ENCODE measurements at regions not wholly inside any gene's neighbourhood (a gene's known extent, or its start where the extent isn't known, plus 50 kb on each side); places are given as distances from the start of the nearest gene placed in this dataset.

DNA sequence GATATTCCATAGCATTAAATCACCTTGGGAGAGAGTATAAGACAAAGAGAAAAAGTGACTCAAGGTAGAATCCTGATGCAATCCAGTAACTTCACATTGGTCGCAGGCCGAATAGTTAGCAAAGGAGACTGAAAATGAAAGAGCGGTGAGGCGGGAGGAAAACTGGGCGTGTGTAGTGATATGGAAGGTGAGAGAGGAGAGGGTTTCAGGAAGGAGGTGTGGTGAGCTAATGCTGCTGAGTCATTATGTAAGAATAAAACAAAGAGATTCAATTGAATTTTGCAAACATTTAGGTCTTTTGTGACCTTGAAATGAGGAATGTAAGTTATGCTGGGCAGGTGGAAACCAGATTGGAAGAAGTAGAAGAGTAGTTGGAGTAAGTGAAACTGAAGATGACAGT is 235.3 kb downstream of the C3orf38 start:
- no peak for FAIRE-seq
- Histone ChIP-seq H3K4me2 (no peak overlapping the region), H3K4me1 (no peaks in the 10 kb centered on the region), H3K4me3 (no peak overlapping the region), H3K9me3 (no peaks in the 10 kb centered on the region), H3K27ac (no peak overlapping the region)
- WGBS (ENCODE audit: missing lambda C conversion rate) = 23% methylated on average over 5 of the region's 5 CpGs
- TF ChIP-seq ZFP36 (IDR thresholded peaks at IDR 0.05; ENCODE audit: borderline replicate concordance, partially characterized antibody) (no peak), POLR2AphosphoS2 (conservative IDR thresholded peaks at IDR 0.05; ENCODE audit: low read length) (no peak), CEBPB (IDR thresholded peaks at IDR 0.05) (no peak), HOXB13 (CRISPR knock-in tag; IDR thresholded peaks at IDR 0.05; ENCODE audit: low read depth) (no peak), RFX5 (IDR thresholded peaks at IDR 0.05) (no peak), BHLHE40 (IDR thresholded peaks at IDR 0.05; ENCODE audit: low read depth, low read length) (no peak), CBX8 (IDR thresholded peaks at IDR 0.05) (no peak), RCOR1 (IDR thresholded peaks at IDR 0.05; ENCODE audit: low read depth, low read length) (no peak)
- ChIA-PET POLR2A (no interaction called here), CTCF (interaction anchor here (1.2 kb wide), 1 partner anchor 15 kb away, joined by 3 read pairs; no protein-coding TSS in a partner anchor)
- DNase-seq (ENCODE audit: low read depth in 1 of 2, low spot score in 1 of 2) = no peak
- ATAC-seq = no peak

GRCh38 chr3:88398581-88398980 is 248.8 kb downstream of the C3orf38 start:
- H3K4me2 ChIP-seq = no peak overlapping the region
- no peak overlapping the region for H3K27ac ChIP-seq
- no peak for DNase-seq (ENCODE audit: low read depth in 1 of 2, low spot score in 1 of 2)
- no peak for FAIRE-seq
- CTCF ChIA-PET = no interaction called here
- no peaks in the 10 kb centered on the region for H3K4me1 ChIP-seq
- no peak for ATAC-seq
- H3K4me3 ChIP-seq = no peak overlapping the region
- TF ChIP-seq CBX2 (IDR thresholded peaks at IDR 0.05; ENCODE audit: borderline replicate concordance, low read depth) (no peak), HDAC2 (IDR thresholded peaks at IDR 0.05) (no peak), FOXS1 (CRISPR knock-in tag; IDR thresholded peaks at IDR 0.05) (no peak), RNF2 (IDR thresholded peaks at IDR 0.05; ENCODE audit: borderline replicate concordance, low read depth) (no peak), KDM5A (IDR thresholded peaks at IDR 0.05) (no peak), BHLHE40 (IDR thresholded peaks at IDR 0.05; ENCODE audit: low read depth, low read length) (no peak), MAZ (IDR thresholded peaks at IDR 0.05; ENCODE audit: borderline replicate concordance, low read depth, low read length) (no peak), ZC3H11A (IDR thresholded peaks at IDR 0.05) (no peak)
- H3K9me3 ChIP-seq = no peaks in the 10 kb centered on the region
- POLR2A ChIA-PET = no interaction called here

DNA sequence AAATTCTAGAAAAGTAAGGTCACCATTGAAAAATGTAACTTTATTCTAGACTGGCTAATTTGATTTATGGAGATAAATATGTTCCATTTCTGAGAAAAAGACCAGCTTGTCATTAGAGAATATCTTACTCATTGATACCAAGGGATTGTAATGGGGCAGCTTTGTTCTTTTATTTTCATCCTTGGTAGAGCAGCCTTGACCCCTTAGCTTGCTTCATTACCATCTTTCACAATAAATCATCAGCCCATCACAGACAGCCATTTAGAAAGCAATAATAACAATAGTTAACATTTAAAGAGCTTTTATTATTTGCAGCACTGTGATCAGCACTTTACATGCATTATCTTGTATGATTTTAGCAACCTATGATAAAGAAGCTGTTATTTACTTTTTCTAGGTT is 253.6 kb downstream of the C3orf38 start:
- no peak for TF ChIP-seq ZNF302 (CRISPR knock-in tag; IDR thresholded peaks at IDR 0.05)
- TF ChIP-seq FOXS1 (CRISPR knock-in tag; IDR thresholded peaks at IDR 0.05) = no peak
- TF ChIP-seq SREBF2 (IDR thresholded peaks at IDR 0.05) = no peak
- no peak for TF ChIP-seq RNF2 (IDR thresholded peaks at IDR 0.05; ENCODE audit: borderline replicate concordance, low read depth)
- TF ChIP-seq HOXB13 (CRISPR knock-in tag; IDR thresholded peaks at IDR 0.05; ENCODE audit: low read depth) = no peak
- TF ChIP-seq USF2 (IDR thresholded peaks at IDR 0.05) = no peak
- no peak for TF ChIP-seq HOXA7 (CRISPR knock-in tag; IDR thresholded peaks at IDR 0.05)
- no peak for TF ChIP-seq ZSCAN20 (CRISPR knock-in tag; IDR thresholded peaks at IDR 0.05)
- TF ChIP-seq, protein P1, sequence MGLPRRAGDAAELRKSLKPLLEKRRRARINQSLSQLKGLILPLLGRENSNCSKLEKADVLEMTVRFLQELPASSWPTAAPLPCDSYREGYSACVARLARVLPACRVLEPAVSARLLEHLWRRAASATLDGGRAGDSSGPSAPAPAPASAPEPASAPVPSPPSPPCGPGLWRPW (IDR thresholded peaks at IDR 0.05) = no peak
- no peak for TF ChIP-seq FOSL2 (IDR thresholded peaks at IDR 0.05)
- TF ChIP-seq FOSL2 (CRISPR knock-in tag; IDR thresholded peaks at IDR 0.05) = no peak
- ChIA-PET CTCF (no interaction called here), POLR2A (no interaction called here)
- H3K4me1 ChIP-seq = no peaks in the 10 kb centered on the region
- FAIRE-seq = no peak
- no peaks in the 10 kb centered on the region for H3K9me3 ChIP-seq
- H3K4me2 ChIP-seq = no peak overlapping the region
- no peak overlapping the region for H3K4me3 ChIP-seq
- H3K27ac ChIP-seq = no peak overlapping the region
- DNase-seq (ENCODE audit: low read depth in 1 of 2, low spot score in 1 of 2) = no peak
- ATAC-seq = no peak

GRCh38 chr3:88408097-88408496 is 258.3 kb downstream of the C3orf38 start:
- DNase-seq (ENCODE audit: low read depth in 1 of 2, low spot score in 1 of 2) (no peak), ATAC-seq (no peak), FAIRE-seq (no peak)
- ChIA-PET POLR2A (no interaction called here), CTCF (no interaction called here)
- H3K9me3 ChIP-seq = no peaks in the 10 kb centered on the region
- no peak overlapping the region for H3K4me2 ChIP-seq
- H3K4me1 ChIP-seq = no peaks in the 10 kb centered on the region
- TF ChIP-seq, protein P2, sequence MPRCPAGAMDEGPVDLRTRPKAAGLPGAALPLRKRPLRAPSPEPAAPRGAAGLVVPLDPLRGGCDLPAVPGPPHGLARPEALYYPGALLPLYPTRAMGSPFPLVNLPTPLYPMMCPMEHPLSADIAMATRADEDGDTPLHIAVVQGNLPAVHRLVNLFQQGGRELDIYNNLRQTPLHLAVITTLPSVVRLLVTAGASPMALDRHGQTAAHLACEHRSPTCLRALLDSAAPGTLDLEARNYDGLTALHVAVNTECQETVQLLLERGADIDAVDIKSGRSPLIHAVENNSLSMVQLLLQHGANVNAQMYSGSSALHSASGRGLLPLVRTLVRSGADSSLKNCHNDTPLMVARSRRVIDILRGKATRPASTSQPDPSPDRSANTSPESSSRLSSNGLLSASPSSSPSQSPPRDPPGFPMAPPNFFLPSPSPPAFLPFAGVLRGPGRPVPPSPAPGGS (IDR thresholded peaks at IDR 0.05) = no peak
- TF ChIP-seq NPAS2 (CRISPR knock-in tag; IDR thresholded peaks at IDR 0.05; ENCODE audit: borderline replicate concordance) = no peak
- TF ChIP-seq HOXA7 (CRISPR knock-in tag; IDR thresholded peaks at IDR 0.05) = no peak
- TF ChIP-seq MAZ (IDR thresholded peaks at IDR 0.05; ENCODE audit: borderline replicate concordance, low read depth, low read length) = no peak
- no peak for TF ChIP-seq HOXB13 (CRISPR knock-in tag; IDR thresholded peaks at IDR 0.05; ENCODE audit: low read depth)
- no peak for TF ChIP-seq RAD21 (conservative IDR thresholded peaks at IDR 0.05 in 1 of 2, IDR thresholded peaks at IDR 0.05 in 1 of 2)
- no peak for TF ChIP-seq FOXS1 (CRISPR knock-in tag; IDR thresholded peaks at IDR 0.05)
- TF ChIP-seq ESRRA (IDR thresholded peaks at IDR 0.05; ENCODE audit: borderline replicate concordance, low read length) = no peak
- H3K27ac ChIP-seq = no peak overlapping the region
- WGBS (ENCODE audit: missing lambda C conversion rate) = 90% methylated on average over 1 of the region's 1 CpG
- no peak overlapping the region for H3K4me3 ChIP-seq
